WERI-Rb-1 (cell line): ENCODE measurements at regions not wholly inside any gene's neighbourhood (a gene's known extent, or its start where the extent isn't known, plus 50 kb on each side); places are given as distances from the start of the nearest gene placed in this dataset.

ENCODE experiments used
- DNase-seq: peaks from one replicate; pipeline ENCODE4 v3.0.0-alpha.2; 2020
- H3K27ac ChIP-seq: fragments of 250-450 bp; sonication (Bioruptor Pico); 2 replicates; pipeline ENCODE4 v1.5.1; 2020; ENCODE audit warnings: mild to moderate bottlenecking, moderate library complexity
- H3K27me3 ChIP-seq: fragments of 250-450 bp; sonication (Bioruptor Pico); 2 replicates; pipeline ENCODE4 v1.5.1; 2021; ENCODE audit warnings: mild to moderate bottlenecking, low read depth, moderate library complexity; ENCODE audit not compliant: insufficient read depth, severe bottlenecking
- H3K36me3 ChIP-seq: fragments of 250-450 bp; sonication (Bioruptor Pico); 2 replicates; pipeline ENCODE4 v1.5.1; 2020; ENCODE audit warnings: mild to moderate bottlenecking, moderate library complexity
- H3K4me3 ChIP-seq: 2 replicates; pipeline ENCODE4 v1.5.1; 2011; ENCODE audit warnings: low read depth, mild to moderate bottlenecking, control low read depth, low read length
- H3K9me3 ChIP-seq: fragments of 250-450 bp; sonication (Bioruptor Pico); 2 replicates; pipeline ENCODE4 v1.5.1; 2021; ENCODE audit warnings: mild to moderate bottlenecking, moderate library complexity; ENCODE audit not compliant: severe bottlenecking
- TF ChIP-seq, protein P1 (sequence below): IDR thresholded peaks from 2 replicates; pipeline ENCODE4 v1.5.1; 2011; ENCODE audit warnings: low read depth, mild to moderate bottlenecking, control low read depth, inconsistent platforms, low read length

DNA sequence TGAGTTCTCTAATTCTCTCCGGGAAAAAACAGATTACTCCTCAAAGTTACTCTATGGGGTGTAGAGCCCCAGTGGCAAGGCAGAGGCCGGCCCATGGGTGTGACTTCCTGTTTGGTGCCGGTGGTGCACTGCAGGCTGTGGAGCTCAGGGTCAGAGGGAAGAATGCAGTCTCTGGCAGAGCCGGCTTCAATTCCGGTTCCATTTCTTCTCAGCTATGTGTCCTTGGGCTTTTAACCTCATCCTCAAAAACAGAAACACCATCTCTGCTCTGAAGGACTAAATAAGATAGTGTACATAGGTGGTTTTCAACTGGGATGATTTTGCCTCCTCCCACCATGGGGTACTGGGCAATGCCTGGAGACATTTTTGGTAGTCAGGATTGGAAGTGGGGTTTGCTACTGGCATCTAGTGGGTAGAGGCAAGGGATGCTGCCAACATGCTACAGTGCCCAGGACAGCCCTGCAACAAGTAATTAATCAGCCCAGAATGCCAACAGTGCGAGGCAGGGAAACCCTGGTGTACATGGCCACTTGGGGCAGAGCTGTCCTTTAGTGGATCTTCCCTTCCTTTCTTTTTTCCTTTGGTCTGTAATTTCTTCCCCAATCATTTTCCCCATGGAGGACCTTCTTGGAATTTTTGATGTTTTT lies 81.2 kb downstream of the INSIG2 start:
- peaks cover 72% of the 10 kb centered on the region for H3K27me3 ChIP-seq
- DNase-seq = no peak
- TF ChIP-seq, protein P1, sequence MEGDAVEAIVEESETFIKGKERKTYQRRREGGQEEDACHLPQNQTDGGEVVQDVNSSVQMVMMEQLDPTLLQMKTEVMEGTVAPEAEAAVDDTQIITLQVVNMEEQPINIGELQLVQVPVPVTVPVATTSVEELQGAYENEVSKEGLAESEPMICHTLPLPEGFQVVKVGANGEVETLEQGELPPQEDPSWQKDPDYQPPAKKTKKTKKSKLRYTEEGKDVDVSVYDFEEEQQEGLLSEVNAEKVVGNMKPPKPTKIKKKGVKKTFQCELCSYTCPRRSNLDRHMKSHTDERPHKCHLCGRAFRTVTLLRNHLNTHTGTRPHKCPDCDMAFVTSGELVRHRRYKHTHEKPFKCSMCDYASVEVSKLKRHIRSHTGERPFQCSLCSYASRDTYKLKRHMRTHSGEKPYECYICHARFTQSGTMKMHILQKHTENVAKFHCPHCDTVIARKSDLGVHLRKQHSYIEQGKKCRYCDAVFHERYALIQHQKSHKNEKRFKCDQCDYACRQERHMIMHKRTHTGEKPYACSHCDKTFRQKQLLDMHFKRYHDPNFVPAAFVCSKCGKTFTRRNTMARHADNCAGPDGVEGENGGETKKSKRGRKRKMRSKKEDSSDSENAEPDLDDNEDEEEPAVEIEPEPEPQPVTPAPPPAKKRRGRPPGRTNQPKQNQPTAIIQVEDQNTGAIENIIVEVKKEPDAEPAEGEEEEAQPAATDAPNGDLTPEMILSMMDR = no peak
- no peaks in the 10 kb centered on the region for H3K36me3 ChIP-seq
- no peaks in the 10 kb centered on the region for H3K9me3 ChIP-seq
- no peak overlapping the region for H3K4me3 ChIP-seq
- no peak overlapping the region for H3K27ac ChIP-seq

DNA sequence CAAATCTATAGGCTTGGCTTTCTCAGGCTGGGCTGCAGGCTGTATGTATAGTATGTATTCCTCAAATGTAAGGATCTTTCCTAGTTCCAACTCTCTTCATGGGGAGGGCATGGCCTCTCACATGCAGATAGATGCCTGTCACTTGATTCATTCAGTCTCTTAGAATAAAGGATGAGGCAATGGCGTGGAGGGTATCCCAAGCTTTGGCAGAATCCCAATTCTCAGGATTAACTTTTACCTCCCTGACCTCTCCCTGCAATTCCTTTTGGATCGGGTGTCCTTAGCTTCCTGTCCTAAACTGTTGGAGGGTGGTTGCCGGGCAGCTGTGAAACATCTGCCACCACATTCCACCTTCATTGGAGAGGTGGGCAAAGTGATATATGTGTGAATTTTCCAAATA lies 80.3 kb downstream of the INSIG2 start:
- TF ChIP-seq, protein P1 = no peak
- Histone ChIP-seq H3K27me3 (peaks cover 72% of the 10 kb centered on the region), H3K36me3 (no peaks in the 10 kb centered on the region), H3K27ac (no peak overlapping the region), H3K4me3 (no peak overlapping the region), H3K9me3 (no peaks in the 10 kb centered on the region)
- DNase-seq = no peak

DNA sequence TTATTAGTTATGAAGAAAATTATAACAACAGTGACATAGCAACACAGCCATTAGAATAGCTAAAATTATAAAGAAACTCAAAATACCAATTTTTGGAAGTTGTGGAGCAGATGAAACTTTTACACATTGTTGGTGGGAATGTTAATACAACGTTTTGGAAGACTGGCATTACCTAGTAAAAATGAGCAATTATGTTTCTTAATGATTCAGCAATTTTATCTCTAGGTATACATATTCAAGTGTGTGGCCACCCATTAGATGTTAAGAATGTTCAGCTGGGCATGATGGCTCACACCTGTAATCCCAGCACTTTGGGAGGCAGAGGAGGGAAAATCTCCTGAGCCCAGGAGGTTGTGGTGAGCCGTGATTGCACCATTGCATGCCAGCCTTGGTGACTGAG lies 78.8 kb downstream of the INSIG2 start:
- no peak overlapping the region for H3K4me3 ChIP-seq
- H3K9me3 ChIP-seq = no peaks in the 10 kb centered on the region
- no peak for DNase-seq
- TF ChIP-seq, protein P1 = no peak
- H3K36me3 ChIP-seq = no peaks in the 10 kb centered on the region
- peaks cover 72% of the 10 kb centered on the region for H3K27me3 ChIP-seq
- H3K27ac ChIP-seq = no peak overlapping the region

DNA sequence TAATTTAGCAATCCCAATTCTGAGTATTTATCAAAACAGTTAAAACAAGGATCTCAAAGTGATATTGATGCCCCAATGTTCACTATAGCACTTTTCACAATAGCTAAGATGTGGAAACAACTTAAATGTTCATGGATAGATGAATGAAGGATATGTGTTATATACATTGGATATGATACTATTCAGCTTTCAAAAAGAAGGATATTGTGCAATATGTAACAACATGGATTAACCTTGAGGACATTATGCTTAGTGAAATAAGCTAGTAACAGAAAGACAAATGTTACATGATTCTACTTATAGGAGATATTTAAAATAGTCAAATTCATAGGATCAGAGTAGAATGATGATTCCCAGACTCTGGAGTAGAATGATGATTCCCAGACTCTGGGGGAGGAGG lies 78.0 kb downstream of the INSIG2 start:
- TF ChIP-seq, protein P1 = no peak
- no peak for DNase-seq
- H3K27me3 ChIP-seq = peaks cover 74% of the 10 kb centered on the region
- no peak overlapping the region for H3K4me3 ChIP-seq
- H3K9me3 ChIP-seq = no peaks in the 10 kb centered on the region
- H3K36me3 ChIP-seq = no peaks in the 10 kb centered on the region
- H3K27ac ChIP-seq = no peak overlapping the region

DNA sequence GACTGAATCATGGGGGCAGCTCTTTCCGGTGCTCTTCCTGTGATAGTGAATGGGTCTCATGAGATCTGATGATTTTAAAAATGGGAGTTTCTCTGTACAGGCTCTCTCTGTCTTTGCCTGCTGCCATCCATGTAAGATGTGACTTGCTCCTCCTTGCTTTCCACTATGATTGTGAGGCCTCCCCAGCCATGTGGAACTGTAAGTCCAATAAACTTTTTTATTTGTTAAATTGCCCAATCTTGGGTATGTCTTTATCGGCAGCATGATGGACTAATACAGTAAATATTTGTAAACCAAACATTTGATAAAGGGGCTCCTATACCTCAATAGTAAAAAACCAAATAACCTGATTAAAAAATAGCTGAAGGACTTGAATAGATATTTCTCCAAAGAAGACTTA lies 77.3 kb downstream of the INSIG2 start:
- Histone ChIP-seq H3K27me3 (peaks cover 68% of the 10 kb centered on the region), H3K9me3 (no peaks in the 10 kb centered on the region), H3K36me3 (no peaks in the 10 kb centered on the region), H3K27ac (no peak overlapping the region), H3K4me3 (no peak overlapping the region)
- DNase-seq = no peak
- TF ChIP-seq, protein P1 = no peak
